ENCODE measurements at regions not wholly inside any gene's neighbourhood (a gene's known extent, or its start where the extent isn't known, plus 50 kb on each side); places are given as distances from the start of the nearest gene placed in this dataset.

GRCh38 chrX:10875995-10876394 lies 235.1 kb upstream of the HCCS start:
- no peak for DNase-seq

GRCh38 chrX:10882484-10882883 lies 228.6 kb upstream of the HCCS start:
- no peak for DNase-seq
- intact Hi-C loops (cut with DNase I): no loop called here

More at GRCh38 chrX:10875995-10876394, 235.1 kb upstream of the HCCS start:
- intact Hi-C loops (cut with DNase I): no loop called here

- DNase-seq: no peak
- intact Hi-C loops (cut with DNase I): no loop called here
Measured at GRCh38 chrX:10884246-10884645, 226.9 kb upstream of the HCCS start.

GRCh38 chrX:10892621-10893225 lies 218.4 kb upstream of the HCCS start:
- intact Hi-C loops (cut with DNase I): no loop called here
- DNase-seq: no peak

- no peak for DNase-seq
- intact Hi-C loops (cut with DNase I): no loop called here
Measured at GRCh38 chrX:10893366-10893765, 217.8 kb upstream of the HCCS start.

GRCh38 chrX:10893976-10894375 lies 217.2 kb upstream of the HCCS start:
- intact Hi-C loops (cut with DNase I): no loop called here

GRCh38 chrX:10897768-10898167 lies 213.4 kb upstream of the HCCS start:
- intact Hi-C loops (cut with DNase I): no loop called here
- DNase-seq: no peak

More at GRCh38 chrX:10893976-10894375, 217.2 kb upstream of the HCCS start:
- DNase-seq: no peak

GRCh38 chrX:10900585-10901289 lies 210.4 kb upstream of the HCCS start:
- intact Hi-C loops (cut with DNase I): no loop called here
- DNase-seq: no peak

GRCh38 chrX:10901290-10901633 lies 209.9 kb upstream of the HCCS start:
- no peak for DNase-seq
- intact Hi-C loops (cut with DNase I): no loop called here

GRCh38 chrX:10902001-10902400 lies 209.1 kb upstream of the HCCS start:
- intact Hi-C loops (cut with DNase I): no loop called here
- no peak for DNase-seq

- DNase-seq: no peak
Measured at GRCh38 chrX:10903523-10903922, 207.6 kb upstream of the HCCS start.

GRCh38 chrX:10904220-10904619 lies 206.9 kb upstream of the HCCS start:
- no peak for DNase-seq
- intact Hi-C loops (cut with DNase I): no loop called here

More at GRCh38 chrX:10903523-10903922, 207.6 kb upstream of the HCCS start:
- intact Hi-C loops (cut with DNase I): no loop called here

GRCh38 chrX:10906866-10907265 lies 204.3 kb upstream of the HCCS start:
- intact Hi-C loops (cut with DNase I): no loop called here
- no peak for DNase-seq

GRCh38 chrX:10922159-10922558 lies 189.0 kb upstream of the HCCS start:
- intact Hi-C loops (cut with DNase I): no loop called here

GRCh38 chrX:10922835-10923234 lies 188.3 kb upstream of the HCCS start:
- intact Hi-C loops (cut with DNase I): no loop called here
- DNase-seq: no peak

More at GRCh38 chrX:10922159-10922558, 189.0 kb upstream of the HCCS start:
- no peak for DNase-seq

GRCh38 chrX:10923466-10923865 lies 187.7 kb upstream of the HCCS start:
- intact Hi-C loops (cut with DNase I): no loop called here
- DNase-seq: no peak

GRCh38 chrX:10926404-10926803 lies 184.7 kb upstream of the HCCS start:
- DNase-seq: no peak
- intact Hi-C loops (cut with DNase I): no loop called here

- no peak for DNase-seq
- intact Hi-C loops (cut with DNase I): no loop called here
Measured at GRCh38 chrX:10926891-10927290, 184.2 kb upstream of the HCCS start.

GRCh38 chrX:10929747-10930146 lies 181.4 kb upstream of the HCCS start:
- no peak for DNase-seq
- intact Hi-C loops (cut with DNase I): no loop called here

- intact Hi-C loops (cut with DNase I): no loop called here
- no peak for DNase-seq
Measured at GRCh38 chrX:10930151-10930550, 181.0 kb upstream of the HCCS start.

- intact Hi-C loops (cut with DNase I): no loop called here
- no peak for DNase-seq
Measured at GRCh38 chrX:10931976-10932375, 179.2 kb upstream of the HCCS start.
